Choroid plexus epithelial cell (primary cell): ENCODE measurements at regions not wholly inside any gene's neighbourhood (a gene's known extent, or its start where the extent isn't known, plus 50 kb on each side); places are given as distances from the start of the nearest gene placed in this dataset.

Experiments used
- DNase-seq: peaks from one replicate; pipeline ENCODE4 v3.0.0-alpha.2; 2010; ENCODE audit warnings: low read depth
- H3K4me3 ChIP-seq: 2 replicates; pipeline ENCODE4 v1.5.1; 2011; ENCODE audit warnings: low read depth, mild to moderate bottlenecking, control low read depth, low read length, moderate library complexity
- CTCF ChIP-seq: conservative IDR thresholded peaks from 2 replicates; pipeline ENCODE4 v1.5.1; 2011; ENCODE audit warnings: low read depth, mild to moderate bottlenecking, control low read depth, inconsistent platforms, low read length, moderate library complexity

GRCh38 chrX:143571521-143571920 lies 54.2 kb upstream of the SPANXN3 start:
- no peak overlapping the region for H3K4me3 ChIP-seq
- DNase-seq = peak; percentile 0
- TF ChIP-seq CTCF = no peak

- DNase-seq = no peak
- TF ChIP-seq CTCF = no peak
Observed at GRCh38 chrX:143570782-143571181, 53.5 kb upstream of the SPANXN3 start.

GRCh38 chrX:143568467-143568866 lies 51.2 kb upstream of the SPANXN3 start:
- H3K4me3 ChIP-seq = no peak overlapping the region
- TF ChIP-seq CTCF = no peak
- no peak for DNase-seq

More at GRCh38 chrX:143570782-143571181, 53.5 kb upstream of the SPANXN3 start:
- H3K4me3 ChIP-seq = no peak overlapping the region
